ENCODE measurements at regions not wholly inside any gene's neighbourhood (a gene's known extent, or its start where the extent isn't known, plus 50 kb on each side); places are given as distances from the start of the nearest gene placed in this dataset.

DNA sequence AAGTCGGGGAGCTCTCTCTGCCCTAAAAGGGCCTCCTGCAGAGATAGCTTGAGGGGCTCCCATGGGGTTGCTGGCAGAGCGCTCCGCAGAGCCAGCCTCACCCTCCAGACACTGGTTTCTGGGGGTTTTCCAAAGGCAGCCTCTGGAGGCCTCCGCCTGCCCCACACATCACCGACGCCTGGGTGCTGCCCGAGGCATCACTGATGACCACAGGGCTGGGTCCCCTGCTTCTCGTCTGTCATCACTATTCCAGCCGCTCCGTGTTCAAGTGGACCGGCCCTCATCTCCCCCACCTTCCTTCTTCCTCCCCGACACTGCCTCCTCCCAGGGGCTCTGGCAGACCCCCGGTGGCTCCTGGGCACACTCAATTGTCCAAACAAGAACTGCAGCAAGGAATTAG, 64.1 kb upstream of the IRX4 start:
- TF ChIP-seq EZH2 (IDR thresholded peaks at IDR 0.05; ENCODE audit: insufficient read depth, low read length) (no peak), CTCF (IDR thresholded peaks at IDR 0.05; ENCODE audit: insufficient read depth, low read depth, low read length) (no peak)

Measured in astrocyte (in vitro differentiated cells and primary cell).